Cardiac fibroblast (primary cell): ENCODE measurements at regions not wholly inside any gene's neighbourhood (a gene's known extent, or its start where the extent isn't known, plus 50 kb on each side); places are given as distances from the start of the nearest gene placed in this dataset.

Experiments used
- DNase-seq, 2 donors: peaks; one replicate each; pipeline versions ENCODE4 v3.0.0 to v3.0.0-alpha.2; 2010; ENCODE audit warnings: low read depth in 2 of 2
- H3K4me3 ChIP-seq, 2 donors: replicated peaks in 1 of 2; 1 replicate in 1 of 2; 2 replicates in 1 of 2; pipeline ENCODE4 v1.5.1; 2011; ENCODE audit warnings: low read depth in 2 of 2, low read length in 2 of 2, mild to moderate bottlenecking in 2 of 2, moderate library complexity in 1 of 2
- CTCF ChIP-seq: IDR thresholded peaks from one replicate; pipeline ENCODE4 v1.5.1; 2011; ENCODE audit warnings: low read depth, mild to moderate bottlenecking, low read length, inconsistent platforms

- H3K4me3 ChIP-seq = no peak overlapping the region
- DNase-seq = no peak
- no peak for TF ChIP-seq CTCF
Observed at GRCh38 chr16:64808474-64808873, 313.4 kb downstream of the CDH11 start.

GRCh38 chr16:64791756-64792155, 330.1 kb downstream of the CDH11 start:
- peak in 1 of 2 donors; percentile 63 for DNase-seq
- TF ChIP-seq CTCF = no peak

GRCh38 chr16:64784635-64785034, 337.2 kb downstream of the CDH11 start:
- no peak for TF ChIP-seq CTCF
- no peak overlapping the region for H3K4me3 ChIP-seq
- peak in 1 of 2 donors; percentile 69 for DNase-seq

More at GRCh38 chr16:64791756-64792155, 330.1 kb downstream of the CDH11 start:
- no peak overlapping the region for H3K4me3 ChIP-seq

GRCh38 chr16:64782484-64782883, 339.4 kb downstream of the CDH11 start:
- no peak overlapping the region for H3K4me3 ChIP-seq

GRCh38 chr16:64780445-64780844, 341.4 kb downstream of the CDH11 start:
- no peak overlapping the region for H3K4me3 ChIP-seq
- no peak for DNase-seq
- TF ChIP-seq CTCF = no peak

More at GRCh38 chr16:64782484-64782883, 339.4 kb downstream of the CDH11 start:
- TF ChIP-seq CTCF = no peak
- DNase-seq = no peak

- H3K4me3 ChIP-seq = no peak overlapping the region
- no peak for DNase-seq
- no peak for TF ChIP-seq CTCF
Observed at GRCh38 chr16:64778777-64779176, 343.1 kb downstream of the CDH11 start.

- no peak for TF ChIP-seq CTCF
- no peak for DNase-seq
- no peak overlapping the region for H3K4me3 ChIP-seq
Observed at GRCh38 chr16:64773638-64774037, 348.2 kb downstream of the CDH11 start.
